A673 (cell line): ENCODE measurements at regions not wholly inside any gene's neighbourhood (a gene's known extent, or its start where the extent isn't known, plus 50 kb on each side); places are given as distances from the start of the nearest gene placed in this dataset.

ENCODE experiments used
- BruUV-seq: library from RNA; stranded (reverse); fragments of 400-500 nt; replicated peaks from 2 replicates; lab custom pipeline; 2021; lab: Mats Ljungman, UMichigan
- CTCF ChIA-PET: fragments of 300-600 bp; sonication (Branson Sonifier 250); formaldehyde crosslinking; loops from one replicate; lab custom pipeline; 2022; ENCODE audit warnings: antibody characterized with exemption; lab: Charles Lee
- POLR2A ChIA-PET: fragments of 300-600 bp; sonication (Branson Sonifier 250); formaldehyde crosslinking; loops from one replicate; lab custom pipeline; 2022; ENCODE audit warnings: antibody characterized with exemption; ENCODE audit not compliant: low non-redundant PET; lab: Charles Lee
- DNase-seq: peaks from one replicate; pipeline ENCODE4 v3.0.0-alpha.2; 2015; ENCODE audit warnings: low spot score
- H3K27ac ChIP-seq: fragments of 200-600 bp; sonication (generic); 2 replicates; pipeline ENCODE4 v1.5.1; 2016; ENCODE audit warnings: mixed run types, low read depth, mild to moderate bottlenecking, mixed read lengths, antibody characterized with exemption, low read length; ENCODE audit not compliant: poor library complexity, severe bottlenecking
- H3K27me3 ChIP-seq: fragments of 200-600 bp; sonication (generic); replicated peaks from 2 replicates; pipeline ENCODE4 v1.6.1; 2017; ENCODE audit warnings: mixed run types, low read depth, mild to moderate bottlenecking, mixed read lengths, antibody characterized with exemption, low read length; ENCODE audit not compliant: insufficient read depth, poor library complexity
- H3K36me3 ChIP-seq: fragments of 200-600 bp; sonication (generic); 2 replicates; pipeline ENCODE4 v1.6.1; 2016; ENCODE audit warnings: mixed run types, mild to moderate bottlenecking, mixed read lengths, antibody characterized with exemption, low read length; ENCODE audit not compliant: insufficient read depth, poor library complexity, severe bottlenecking
- H3K4me1 ChIP-seq: fragments of 200-600 bp; sonication (generic); 2 replicates; pipeline ENCODE4 v1.6.1; 2017; ENCODE audit warnings: mixed run types, mild to moderate bottlenecking, mixed read lengths, antibody characterized with exemption, low read length; ENCODE audit not compliant: insufficient read depth, poor library complexity, severe bottlenecking
- H3K4me3 ChIP-seq: fragments of 200-600 bp; sonication (generic); 2 replicates; pipeline ENCODE4 v1.5.1; 2016; ENCODE audit warnings: low read depth, mixed run types, mild to moderate bottlenecking, mixed read lengths, low read length; ENCODE audit not compliant: poor library complexity, severe bottlenecking
- H3K9me3 ChIP-seq: fragments of 200-600 bp; sonication (generic); 2 replicates; pipeline ENCODE4 v1.6.1; 2016; ENCODE audit warnings: mixed run types, low read depth, mild to moderate bottlenecking, mixed read lengths, antibody characterized with exemption, low read length; ENCODE audit not compliant: poor library complexity, severe bottlenecking
- CTCF ChIP-seq: fragments of 300-800, 200-600 bp; sonication (generic); conservative IDR thresholded peaks from 2 replicates; pipeline ENCODE4 v1.5.1; 2017; ENCODE audit warnings: low read depth, mild to moderate bottlenecking, antibody characterized with exemption, low read length, moderate library complexity, mixed read lengths
- EZH2 ChIP-seq: fragments of 200-600 bp; sonication (generic); IDR thresholded peaks from 2 replicates; pipeline ENCODE4 v1.6.1; 2017; ENCODE audit warnings: borderline replicate concordance, low read depth, mild to moderate bottlenecking, mixed read lengths, antibody characterized with exemption, low read length; ENCODE audit not compliant: poor library complexity, severe bottlenecking
- intact Hi-C: fragments of 100-400 bp; cut with micrococcal nuclease; formaldehyde crosslinking; loops from one replicate; pipeline ENCODE4 v1.10.0; 2022; ENCODE audit not compliant: unreplicated experiment

DNA sequence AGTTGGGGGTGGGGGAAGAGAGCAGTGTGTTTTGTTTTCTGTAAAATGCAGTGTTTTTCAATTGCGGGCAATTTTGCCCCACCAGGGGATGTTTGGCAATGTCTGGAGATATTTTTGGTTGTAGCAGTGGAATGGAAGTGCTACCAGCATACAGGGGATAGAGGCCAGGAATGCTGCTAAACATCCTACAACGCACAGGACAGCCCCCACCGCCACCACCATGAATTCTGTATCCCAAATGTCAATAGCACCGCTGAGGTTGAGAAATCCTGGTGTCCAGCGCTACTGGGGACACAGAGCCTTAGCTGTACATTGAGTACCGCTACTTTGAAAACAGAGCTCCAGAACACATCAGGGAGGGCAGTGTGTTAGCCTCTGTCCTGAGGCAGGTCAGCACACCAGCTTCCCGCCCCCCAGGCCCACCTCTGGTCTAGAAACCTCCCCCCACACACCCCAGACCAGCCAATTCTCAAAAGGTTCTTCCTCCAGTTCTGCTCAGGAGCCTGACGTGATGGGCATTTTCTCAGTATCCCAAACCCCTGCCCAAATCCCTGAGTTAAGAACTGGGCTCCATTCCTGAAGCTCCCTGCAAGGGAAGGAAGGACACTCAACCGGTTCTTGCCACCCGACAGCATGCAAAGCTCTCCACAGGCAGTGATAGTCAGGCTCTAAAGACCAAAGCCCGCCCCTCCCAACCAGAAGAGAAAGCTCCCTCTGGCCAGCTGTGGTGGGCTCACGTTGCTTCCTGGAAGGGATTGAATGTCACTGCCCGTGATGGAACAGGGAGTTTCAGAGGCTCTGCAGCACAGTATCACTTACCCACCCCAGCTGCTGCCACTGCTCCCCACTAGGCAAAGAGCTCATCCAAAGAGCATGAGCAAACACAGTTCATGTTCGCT, 321.5 kb upstream of the JARID2 start:
- TF ChIP-seq EZH2 (no peak), CTCF (no peak)
- Histone ChIP-seq H3K4me1 (peaks cover 4% of the 10 kb centered on the region), H3K36me3 (no peaks in the 10 kb centered on the region), H3K9me3 (no peaks in the 10 kb centered on the region), H3K4me3 (no peak overlapping the region), H3K27me3 (no peaks in the 10 kb centered on the region), H3K27ac (no peak overlapping the region)
- intact Hi-C loops: no loop called here
- ChIA-PET CTCF (no interaction called here), POLR2A (interaction anchor here (0.5 kb wide), 1 partner anchor 449 kb away, joined by 5 read pairs; no protein-coding TSS in a partner anchor)
- no peak for DNase-seq
- BruUV-seq: no TSS peak

GRCh38 chr6:14925025-14925698, 320.7 kb upstream of the JARID2 start:
- H3K27me3 ChIP-seq: no peaks in the 10 kb centered on the region
- no peaks in the 10 kb centered on the region for H3K36me3 ChIP-seq
- H3K9me3 ChIP-seq: no peaks in the 10 kb centered on the region
- POLR2A ChIA-PET: no interaction called here
- intact Hi-C loops: no loop called here
- no peak overlapping the region for H3K4me3 ChIP-seq
- TF ChIP-seq CTCF (no peak), EZH2 (no peak)
- no peak overlapping the region for H3K27ac ChIP-seq
- BruUV-seq: no TSS peak
- peaks cover 4% of the 10 kb centered on the region for H3K4me1 ChIP-seq
- CTCF ChIA-PET: no interaction called here
- no peak for DNase-seq

DNA sequence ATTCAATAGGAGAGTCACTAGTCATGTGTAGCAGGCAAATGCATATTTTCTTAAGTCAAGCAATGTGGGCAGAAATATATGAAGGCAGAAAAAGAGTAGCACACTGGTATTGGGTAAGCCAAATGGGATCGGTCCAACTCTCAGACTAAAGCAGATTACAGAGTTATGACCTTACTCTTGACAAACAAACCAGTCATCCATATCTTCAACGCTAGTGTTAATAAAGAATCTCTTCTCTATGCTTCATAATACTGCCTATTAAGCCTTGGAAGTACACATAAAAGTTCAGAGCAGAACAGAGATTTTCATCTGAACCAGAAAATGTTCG, 320.2 kb upstream of the JARID2 start:
- BruUV-seq: no TSS peak

More for the DNA sequence above, 320.2 kb upstream of the JARID2 start:
- no peak for DNase-seq
- H3K4me3 ChIP-seq: no peak overlapping the region
- no peaks in the 10 kb centered on the region for H3K36me3 ChIP-seq
- intact Hi-C loops: no loop called here
- ChIA-PET CTCF (no interaction called here), POLR2A (no interaction called here)
- peaks cover 4% of the 10 kb centered on the region for H3K4me1 ChIP-seq
- no peaks in the 10 kb centered on the region for H3K9me3 ChIP-seq
- no peak overlapping the region for H3K27ac ChIP-seq
- H3K27me3 ChIP-seq: no peaks in the 10 kb centered on the region
- TF ChIP-seq EZH2: no peak
